GM11168 (cell line): ENCODE measurements at regions not wholly inside any gene's neighbourhood (a gene's known extent, or its start where the extent isn't known, plus 50 kb on each side); places are given as distances from the start of the nearest gene placed in this dataset.
"Not testable (repeated sequence)": the region's sequence is repeated elsewhere in the genome, so short reads cannot be mapped to it uniquely, and the experiment has no call there.

ENCODE experiments used
- in situ Hi-C: fragments of 300-500 bp; cut with MboI; formaldehyde crosslinking; loops from one replicate; pipeline ENCODE4 v1.12.0; 2022; ENCODE audit warnings: low sequenced_read_pairs; ENCODE audit not compliant: unreplicated experiment

- in situ Hi-C loops, result no loop called here
These were observed 856.7 kb upstream of the SLITRK1 start for GRCh38 chr13:84739021-84739420.

- in situ Hi-C loops, result no loop called here
These were observed 855.4 kb upstream of the SLITRK1 start for GRCh38 chr13:84737661-84738060.

GRCh38 chr13:84730376-84730775 lies 848.1 kb upstream of the SLITRK1 start:
- in situ Hi-C loops, result no loop called here

GRCh38 chr13:84705982-84706710 lies 823.9 kb upstream of the SLITRK1 start:
- in situ Hi-C loops, result no loop called here

GRCh38 chr13:84702174-84702573 lies 819.9 kb upstream of the SLITRK1 start:
- in situ Hi-C loops, result no loop called here

DNA sequence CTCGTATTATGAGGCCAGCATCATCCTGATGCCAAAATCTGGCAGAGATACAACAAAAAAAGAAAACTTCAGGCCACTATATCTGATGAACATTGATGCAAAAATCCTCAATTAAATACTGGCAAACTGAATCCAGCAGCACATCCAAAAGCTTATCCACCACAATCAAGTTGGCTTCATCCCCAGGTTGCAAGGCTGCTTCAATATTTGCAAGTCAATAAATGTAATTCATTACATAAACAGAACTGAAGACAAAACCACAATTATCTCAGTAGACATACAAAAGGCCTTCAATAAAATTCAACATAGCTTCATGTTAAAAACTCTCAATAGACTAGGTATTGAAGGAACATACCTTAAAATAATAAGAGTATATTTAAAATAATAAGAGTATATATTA lies 815.3 kb upstream of the SLITRK1 start:
- in situ Hi-C loops, result not testable (repeated sequence)

- in situ Hi-C loops, result no loop called here
These were observed 804.7 kb upstream of the SLITRK1 start for GRCh38 chr13:84686973-84687372.

DNA sequence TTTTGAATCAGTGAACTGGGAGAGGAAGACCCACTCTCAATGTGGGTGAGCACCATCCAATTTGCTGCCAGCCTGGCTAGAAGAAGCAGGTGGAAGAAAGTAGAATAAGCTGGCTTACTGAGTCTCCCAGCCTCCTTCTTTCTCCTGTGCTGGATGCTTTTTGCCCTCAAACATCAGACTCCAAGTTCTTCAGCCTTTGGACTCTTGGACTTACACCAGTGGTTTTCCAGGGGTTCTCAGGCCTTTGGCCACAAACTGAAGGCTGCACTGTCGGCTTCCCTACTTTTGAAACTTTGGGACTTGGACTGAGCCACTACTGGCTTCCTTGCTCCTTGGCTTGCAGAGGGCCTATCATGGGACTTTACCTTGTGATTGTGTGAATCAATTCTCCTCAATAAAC lies 804.2 kb upstream of the SLITRK1 start:
- in situ Hi-C loops, result no loop called here

DNA sequence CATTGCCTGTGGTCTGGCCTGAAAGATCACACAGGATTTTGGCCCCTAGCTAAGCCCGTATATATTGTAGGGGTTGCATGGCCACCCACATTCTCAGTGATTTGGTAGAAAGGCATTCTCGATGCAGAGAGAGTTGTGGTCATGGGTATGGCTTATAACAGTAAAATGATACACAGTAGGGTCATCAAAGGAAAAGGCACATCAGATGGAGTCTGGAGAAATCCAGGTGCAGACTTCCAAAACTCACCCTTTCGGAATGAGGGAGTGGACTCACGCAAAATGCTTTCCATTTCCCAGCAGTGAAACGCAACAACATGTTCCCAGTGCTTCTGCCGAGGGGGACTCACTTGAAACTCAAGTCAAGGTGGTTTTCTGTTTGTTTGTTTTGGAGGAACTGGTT lies 802.5 kb upstream of the SLITRK1 start:
- in situ Hi-C loops, result no loop called here

- in situ Hi-C loops, result no loop called here
These were observed 801.9 kb upstream of the SLITRK1 start for GRCh38 chr13:84684048-84684662.

DNA sequence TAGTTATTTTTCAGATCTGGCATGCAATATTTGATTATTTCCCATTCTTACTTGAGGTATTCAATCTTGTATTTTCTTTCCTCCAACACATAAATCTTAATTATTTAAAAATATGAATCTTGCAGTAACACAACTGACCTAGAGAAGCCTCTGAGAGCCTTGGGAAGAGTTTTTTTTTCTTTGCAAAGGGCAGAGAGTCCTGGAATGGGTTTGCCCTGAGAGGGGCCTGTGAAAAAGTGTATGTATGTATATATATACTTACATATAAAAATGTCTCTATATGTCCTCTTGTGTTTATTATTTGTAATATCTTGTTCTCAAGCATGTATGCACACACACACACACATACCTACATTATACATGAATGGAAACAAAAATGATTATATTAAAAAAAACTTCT lies 801.2 kb upstream of the SLITRK1 start:
- in situ Hi-C loops, result no loop called here

GRCh38 chr13:84677836-84678235 lies 795.6 kb upstream of the SLITRK1 start:
- in situ Hi-C loops, result no loop called here

DNA sequence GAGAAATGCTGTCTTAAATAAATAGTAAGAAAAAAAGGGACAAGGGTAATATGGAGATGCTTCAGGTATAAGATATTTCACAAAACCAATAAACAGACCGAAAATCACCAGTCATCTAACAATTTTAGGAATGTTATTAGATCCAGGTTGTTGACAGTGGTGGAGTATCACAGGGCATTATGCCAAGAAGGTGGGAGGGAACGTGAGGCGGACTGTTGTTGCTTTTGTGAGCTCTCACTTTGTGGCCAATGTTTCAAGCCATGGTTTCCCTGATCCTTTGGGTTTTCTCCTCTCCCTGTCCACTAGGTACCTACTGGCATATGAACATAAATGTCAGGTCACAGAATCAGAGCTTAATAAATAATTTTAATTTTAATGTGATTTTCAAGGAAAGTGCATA lies 790.3 kb upstream of the SLITRK1 start:
- in situ Hi-C loops, result no loop called here

DNA sequence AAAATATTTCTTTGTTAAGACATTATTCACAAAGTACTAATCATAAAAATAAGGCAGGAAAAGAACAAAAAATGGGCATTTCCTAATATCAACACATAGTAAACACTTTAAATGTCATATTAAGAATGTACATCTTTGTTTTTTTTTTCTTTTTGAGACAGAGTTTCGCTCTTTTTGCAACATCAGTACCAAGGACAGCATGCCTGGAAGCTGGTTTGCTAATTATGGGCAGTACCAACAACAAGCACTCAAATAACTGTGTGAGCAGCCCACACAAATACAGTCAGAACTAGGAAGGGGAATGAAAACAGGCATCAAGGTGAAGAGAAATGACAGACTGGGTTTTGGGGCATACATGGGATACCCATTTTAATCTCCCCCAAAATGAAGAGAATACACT lies 788.0 kb upstream of the SLITRK1 start:
- in situ Hi-C loops, result no loop called here

DNA sequence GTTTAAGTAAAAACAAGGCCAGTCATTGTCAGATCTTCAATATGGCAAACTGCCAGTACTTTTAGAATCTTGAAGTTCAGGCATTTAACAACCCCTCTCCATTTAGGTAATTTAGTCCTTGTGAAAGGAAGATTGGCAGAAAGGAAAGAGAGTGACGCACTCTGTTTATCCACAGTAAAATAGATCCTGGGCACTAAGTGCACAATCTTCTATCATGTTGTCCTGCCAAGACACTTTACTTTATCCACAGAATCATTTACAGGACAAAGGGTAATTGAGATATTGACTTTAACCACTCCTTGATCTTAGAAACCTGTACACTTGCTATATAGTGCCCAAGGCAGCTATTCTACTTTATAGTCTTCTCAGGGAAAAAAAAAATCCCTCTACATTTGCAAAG lies 786.4 kb upstream of the SLITRK1 start:
- in situ Hi-C loops, result no loop called here

GRCh38 chr13:84662491-84662890 lies 780.2 kb upstream of the SLITRK1 start:
- in situ Hi-C loops, result no loop called here

DNA sequence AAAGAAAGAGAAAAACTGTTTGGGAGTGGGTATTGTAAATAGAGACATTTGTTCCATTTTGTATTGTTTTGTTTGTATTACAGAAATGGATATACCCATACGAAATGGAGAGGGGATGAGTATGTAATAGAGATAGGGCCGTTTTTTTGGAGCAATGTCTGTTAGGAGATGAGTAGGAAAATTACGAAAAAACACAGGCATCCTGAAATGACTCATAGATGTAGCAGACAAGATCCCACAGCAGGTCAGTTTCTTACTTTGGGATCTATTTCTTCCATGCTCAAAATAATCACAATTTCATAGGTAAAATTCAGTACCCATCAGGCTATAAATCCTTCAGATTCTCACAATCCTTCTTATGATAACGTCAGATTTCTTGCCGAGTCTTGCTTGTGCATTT lies 779.4 kb upstream of the SLITRK1 start:
- in situ Hi-C loops, result no loop called here

- in situ Hi-C loops, result no loop called here
These were observed 777.0 kb upstream of the SLITRK1 start for GRCh38 chr13:84659359-84659661.

DNA sequence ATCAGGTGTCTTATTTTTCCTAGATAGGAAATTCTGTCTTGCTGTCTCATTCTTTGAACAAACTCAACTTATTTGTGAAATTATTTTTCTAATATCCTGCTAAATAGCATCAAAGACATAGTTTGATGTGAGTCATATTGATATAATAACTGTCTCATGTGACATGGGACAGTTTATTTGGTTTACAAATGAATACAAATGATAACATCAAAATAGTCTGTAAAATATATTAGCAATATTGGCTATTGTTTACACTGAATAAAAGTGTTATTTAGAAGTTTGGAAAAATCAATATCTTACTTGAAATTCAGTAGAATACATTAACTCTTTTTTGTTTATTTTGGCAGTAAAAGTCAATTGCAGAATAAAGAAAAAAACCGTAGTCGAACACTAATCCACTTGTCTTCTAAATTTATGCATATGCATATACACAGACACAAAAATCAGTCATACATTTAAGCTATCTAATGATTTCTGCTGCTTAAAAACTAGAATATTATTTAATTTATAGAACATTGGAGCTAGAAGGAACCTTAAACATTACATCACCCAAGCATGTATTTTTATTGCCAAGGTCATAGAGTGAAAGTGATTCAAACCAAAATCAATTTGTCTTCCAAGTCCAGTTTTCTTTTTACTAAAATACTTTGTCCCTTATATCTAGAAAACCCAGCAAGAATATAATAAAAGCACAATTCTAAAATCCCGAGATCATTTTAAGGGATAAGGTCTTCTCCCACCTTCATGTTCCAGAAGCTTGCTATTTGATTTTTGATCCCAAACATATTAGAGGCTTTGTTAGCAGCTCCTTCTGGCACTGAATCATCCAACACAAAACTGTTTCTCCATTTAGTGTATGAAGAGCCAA lies 776.5 kb upstream of the SLITRK1 start:
- in situ Hi-C loops, result no loop called here

GRCh38 chr13:84655677-84656076 lies 773.4 kb upstream of the SLITRK1 start:
- in situ Hi-C loops, result no loop called here

DNA sequence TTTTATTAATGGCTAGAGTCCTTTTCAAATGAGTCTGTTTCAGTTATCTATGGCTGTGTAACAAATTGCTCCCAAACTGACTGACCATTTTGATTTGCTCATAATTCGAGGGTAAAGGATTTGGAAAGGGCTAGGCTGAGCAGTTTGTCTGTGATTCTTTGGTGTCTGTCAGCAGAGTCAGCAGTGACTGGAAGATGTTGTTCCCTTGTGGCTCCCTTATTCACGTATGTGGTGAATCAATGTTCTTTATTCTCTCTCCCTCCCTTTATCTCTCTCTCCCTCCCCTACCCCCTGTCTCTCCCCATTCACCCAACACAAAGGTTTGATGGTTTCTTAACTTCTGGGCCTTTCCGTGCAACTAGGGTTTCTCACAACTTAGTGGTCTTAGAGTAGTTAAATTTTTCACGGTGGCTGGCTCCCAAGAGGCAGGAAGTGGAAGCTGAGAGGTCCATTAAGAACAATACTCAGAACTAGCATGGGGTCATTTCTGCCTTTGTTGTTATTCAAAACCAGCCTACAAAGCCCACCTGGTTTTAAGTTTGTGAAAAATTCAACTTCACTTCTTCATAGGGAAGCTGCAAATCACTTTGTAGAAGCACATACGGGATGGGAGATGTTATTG lies 772.5 kb upstream of the SLITRK1 start:
- in situ Hi-C loops, result no loop called here
